ENCODE measurements at regions not wholly inside any gene's neighbourhood (a gene's known extent, or its start where the extent isn't known, plus 50 kb on each side); places are given as distances from the start of the nearest gene placed in this dataset.

DNA sequence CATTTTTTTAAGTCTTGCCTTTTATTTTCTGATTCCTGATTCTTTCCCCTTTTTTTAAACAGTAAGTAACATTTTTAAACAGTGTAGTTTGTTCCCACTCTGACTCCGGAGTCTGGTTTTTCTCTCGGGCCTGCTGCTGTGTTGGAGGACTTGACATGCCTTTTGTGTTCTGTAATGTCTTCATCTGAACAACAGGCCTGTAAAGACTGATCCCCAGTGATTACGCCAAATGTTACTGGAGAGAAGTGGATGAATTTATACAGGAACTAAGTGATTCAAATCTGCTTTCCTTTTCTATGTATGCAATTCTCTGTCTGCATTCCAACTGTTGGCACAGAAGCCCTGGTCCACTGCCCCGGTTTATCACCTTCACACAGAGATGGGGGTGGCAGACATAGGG, 54.3 kb upstream of the RMDN2 start:
- no peak for DNase-seq

DNA sequence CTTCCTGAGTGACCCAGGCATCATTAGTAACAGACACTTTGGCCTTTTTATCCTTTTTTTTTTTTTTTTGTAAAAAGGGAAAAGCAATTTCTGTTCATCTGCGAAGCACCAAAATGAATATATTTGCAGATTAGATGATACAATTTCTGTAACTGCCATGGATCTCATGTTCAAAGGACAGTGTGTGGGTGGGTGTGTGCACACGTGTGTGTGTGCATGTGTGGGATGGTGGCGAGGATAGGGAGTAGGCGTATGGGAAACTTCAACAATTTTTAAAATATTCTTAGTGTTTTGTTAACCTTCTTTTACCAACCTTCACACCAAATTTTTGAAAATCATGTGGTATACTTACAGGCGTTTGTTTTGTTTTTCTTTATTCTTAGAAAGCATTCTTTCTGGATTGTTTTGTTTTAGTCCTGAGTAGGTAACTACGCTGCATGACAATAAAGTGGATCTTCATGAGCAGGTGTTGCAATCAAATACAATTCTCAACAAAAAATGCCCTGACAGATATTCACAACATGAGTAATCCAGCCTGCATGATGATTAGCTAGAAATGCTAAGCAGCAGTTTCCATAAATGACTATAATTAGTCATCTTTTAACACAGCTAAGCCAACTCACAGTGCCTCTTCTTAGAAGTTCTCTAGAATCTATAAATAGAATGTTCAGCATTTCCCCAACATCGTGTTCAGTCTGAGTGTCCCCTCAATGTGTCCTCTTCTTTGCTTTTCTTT, 53.5 kb upstream of the RMDN2 start:
- DNase-seq = no peak

DNA sequence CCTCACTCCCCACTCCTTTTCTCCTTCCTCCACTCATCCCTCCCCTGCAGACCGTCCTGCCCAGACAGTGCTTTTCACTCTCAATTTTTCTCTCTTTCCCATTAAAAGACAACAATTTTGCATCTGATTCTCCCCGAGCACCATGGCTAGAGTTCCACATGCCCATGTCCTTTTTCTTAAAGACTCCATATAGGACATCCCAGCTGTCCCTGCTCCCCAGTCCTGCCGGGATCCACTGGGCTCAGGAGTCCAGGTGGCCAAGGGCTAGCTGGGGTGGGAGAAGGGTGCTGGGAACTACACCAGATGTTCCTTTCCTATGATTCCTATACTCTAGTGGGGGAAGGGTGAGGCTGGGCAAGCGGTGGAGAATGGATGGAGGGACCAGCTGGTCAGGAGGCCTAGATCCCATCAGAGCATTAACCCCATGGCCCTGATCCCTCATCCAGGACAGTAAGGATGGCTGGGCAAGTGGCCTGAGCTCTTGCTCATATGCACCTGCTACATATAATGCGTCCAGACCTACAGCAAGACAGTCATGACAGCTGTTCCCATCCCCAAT, 52.8 kb upstream of the RMDN2 start:
- no peak for DNase-seq

DNA sequence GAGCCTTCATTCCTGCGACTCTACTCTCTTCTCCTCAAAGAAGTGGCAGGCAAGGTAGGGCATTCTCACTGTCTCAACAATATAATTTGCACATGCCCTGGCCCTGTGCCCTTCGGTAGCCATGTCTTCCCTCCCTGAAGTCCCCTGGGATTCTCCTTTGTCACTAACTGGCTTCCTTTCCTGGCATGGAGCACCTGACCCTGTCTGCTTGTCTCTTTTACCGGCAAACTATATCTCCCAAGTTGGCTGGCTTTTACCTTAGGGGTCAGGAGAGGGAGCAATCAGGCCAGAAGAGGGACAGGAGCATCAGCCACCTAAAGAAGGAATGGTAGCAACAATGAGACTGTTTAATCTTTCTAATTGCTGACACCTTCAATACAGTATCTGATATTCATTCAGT, 51.9 kb upstream of the RMDN2 start:
- DNase-seq = no peak

DNA sequence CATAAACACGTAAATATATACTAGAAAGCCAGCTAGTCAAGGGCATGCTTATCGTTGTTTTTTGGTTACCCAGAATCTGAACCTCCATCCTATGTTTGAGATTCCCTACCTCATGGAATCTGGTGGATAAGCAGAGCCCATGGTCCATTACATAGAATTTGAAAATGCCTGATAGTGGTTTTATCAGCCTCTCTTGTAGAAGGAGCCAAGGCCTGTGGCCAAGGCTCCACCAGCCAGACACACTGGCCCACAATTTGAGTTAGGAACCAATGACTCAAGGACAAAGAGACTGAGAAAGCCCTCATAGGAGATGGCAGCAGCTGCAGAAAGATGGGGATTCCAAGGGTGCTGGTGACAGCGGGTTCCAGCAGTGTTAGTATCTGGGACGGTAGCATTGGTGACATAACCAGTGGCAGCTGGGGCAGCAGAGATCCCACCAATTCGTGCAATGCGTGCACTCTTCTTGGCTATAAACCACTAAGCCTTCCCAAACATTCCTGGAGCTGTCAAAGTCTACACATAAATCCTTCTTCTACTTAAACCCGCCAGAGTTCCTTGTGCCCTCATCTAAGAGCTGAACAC, 51.2 kb upstream of the RMDN2 start:
- no peak for DNase-seq

DNA sequence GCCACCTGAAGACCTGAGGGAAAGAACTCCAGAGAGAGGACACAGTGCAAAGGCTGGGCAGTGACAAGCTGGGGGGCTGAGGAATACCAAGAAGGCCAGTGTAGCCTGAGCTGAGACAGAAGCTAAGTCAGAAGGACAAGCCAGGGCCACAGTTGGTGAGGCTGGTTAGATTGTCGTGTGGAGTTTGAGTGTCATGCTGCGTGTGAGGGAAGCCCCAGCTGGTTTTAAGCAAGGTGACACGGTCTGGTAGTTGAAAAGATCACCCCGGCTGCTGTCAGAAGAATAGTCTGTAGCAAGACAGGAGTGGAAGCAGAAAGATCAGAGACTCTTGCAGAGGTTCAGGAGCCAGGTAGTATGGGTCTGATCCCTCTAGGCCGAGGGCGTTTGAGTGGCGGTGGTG, 50.6 kb upstream of the RMDN2 start:
- DNase-seq = no peak
